ES-I3 (cell line): ENCODE measurements at regions not wholly inside any gene's neighbourhood (a gene's known extent, or its start where the extent isn't known, plus 50 kb on each side); places are given as distances from the start of the nearest gene placed in this dataset.

Source experiments
- H3K36me3 ChIP-seq: 2 replicates; pipeline ENCODE4 v1.6.1; 2013; ENCODE audit warnings: mild to moderate bottlenecking, low read length, control low read depth, moderate library complexity; ENCODE audit not compliant: insufficient read depth
- H3K4me1 ChIP-seq: 2 replicates; pipeline ENCODE4 v1.6.1; 2013; ENCODE audit warnings: mild to moderate bottlenecking, control low read depth, low read length; ENCODE audit not compliant: insufficient read depth
- H3K9ac ChIP-seq: 2 replicates; pipeline ENCODE4 v1.6.1; 2013; ENCODE audit warnings: low read depth, mild to moderate bottlenecking, low read length, moderate library complexity
- H3K9me3 ChIP-seq: 2 replicates; pipeline ENCODE4 v1.6.1; 2013; ENCODE audit warnings: mild to moderate bottlenecking, low read length, moderate library complexity; ENCODE audit not compliant: control insufficient read depth, insufficient read depth

DNA sequence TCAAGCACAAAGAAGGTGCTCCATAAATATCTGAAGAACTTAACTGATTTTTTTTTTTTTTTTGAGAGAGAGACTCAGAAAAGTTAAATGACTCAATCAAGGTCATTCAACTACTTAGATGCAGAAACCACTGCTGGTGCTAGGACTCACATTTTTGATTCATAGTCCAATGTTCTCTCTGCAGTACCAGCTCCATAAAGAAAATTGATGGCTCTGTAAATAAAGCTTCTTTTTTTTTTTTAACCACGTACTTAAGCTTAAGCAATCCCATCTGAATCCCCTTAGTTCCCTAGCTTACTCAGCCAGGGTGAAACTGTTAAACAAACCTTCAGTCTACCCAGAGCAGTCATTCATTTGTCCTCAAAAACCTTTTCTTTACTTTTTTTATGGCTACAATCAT lies 657.0 kb upstream of the WWC1 start:
- no peak overlapping the region for H3K9ac ChIP-seq
- H3K4me1 ChIP-seq, result peaks cover 8% of the 10 kb centered on the region
- no peaks in the 10 kb centered on the region for H3K9me3 ChIP-seq
- no peaks in the 10 kb centered on the region for H3K36me3 ChIP-seq

DNA sequence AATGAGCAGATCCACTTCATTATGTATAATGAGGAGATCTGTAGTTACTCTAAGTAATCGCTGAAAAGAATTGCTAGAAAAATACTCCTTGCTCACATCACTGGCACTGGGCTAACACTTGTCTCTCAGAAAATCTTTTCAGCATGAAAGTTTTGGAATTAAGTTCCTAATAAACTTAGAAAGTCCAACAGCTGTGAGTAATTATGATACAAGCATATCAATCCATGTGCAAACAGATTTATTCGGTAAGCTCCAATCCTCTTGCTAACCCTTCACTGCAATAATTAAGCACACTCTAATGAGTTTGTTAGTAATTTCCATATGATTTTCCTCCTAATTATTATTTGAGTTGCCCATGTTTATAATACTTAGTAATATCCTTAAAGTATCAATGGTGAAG lies 652.6 kb upstream of the WWC1 start:
- no peak overlapping the region for H3K9ac ChIP-seq

DNA sequence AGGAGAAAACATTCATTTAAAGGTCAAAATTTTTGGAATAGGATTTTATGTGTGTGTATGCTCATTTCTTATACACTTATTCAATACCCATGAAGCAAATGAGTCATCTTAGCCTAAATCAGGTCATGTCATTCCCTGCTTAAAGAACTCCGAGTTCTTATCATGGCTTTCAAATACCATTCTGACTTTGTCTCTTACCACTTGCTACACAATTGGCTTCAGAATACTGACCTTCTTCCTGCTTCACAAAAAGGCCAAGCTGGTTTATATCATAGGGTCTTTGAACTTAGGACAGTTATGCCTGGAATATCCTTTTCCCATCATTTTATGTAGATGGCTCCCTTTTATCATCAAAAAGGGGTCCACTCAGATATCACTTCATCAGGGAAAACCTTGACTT lies 652.2 kb upstream of the WWC1 start:
- no peak overlapping the region for H3K9ac ChIP-seq
- peaks cover 7% of the 10 kb centered on the region; the same call in 1 of the 2 replicates for H3K4me1 ChIP-seq
- H3K36me3 ChIP-seq, result no peaks in the 10 kb centered on the region
- H3K9me3 ChIP-seq, result no peaks in the 10 kb centered on the region

More for the DNA sequence above, 652.6 kb upstream of the WWC1 start:
- Histone ChIP-seq H3K9me3 (no peaks in the 10 kb centered on the region), H3K4me1 (peaks cover 6% of the 10 kb centered on the region), H3K36me3 (no peaks in the 10 kb centered on the region)

DNA sequence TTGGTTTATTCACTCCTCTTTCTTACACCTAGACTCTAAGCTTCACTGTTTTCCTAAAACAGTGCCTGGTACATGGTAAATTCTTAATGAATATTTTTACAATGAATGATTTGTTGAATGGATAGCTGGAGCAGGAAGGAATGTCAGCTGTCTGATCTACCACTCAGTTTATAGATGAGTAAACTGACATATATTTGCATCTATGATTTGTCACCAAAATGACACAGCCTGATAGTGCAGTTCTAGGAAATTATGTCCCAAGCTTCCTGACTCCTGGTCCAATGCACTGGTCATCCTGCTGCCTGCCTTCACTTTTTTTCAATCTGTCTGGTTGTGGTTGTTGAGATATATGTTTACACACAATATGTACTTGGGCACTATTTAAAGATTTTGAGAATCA lies 651.7 kb upstream of the WWC1 start:
- Histone ChIP-seq H3K4me1 (peaks cover 7% of the 10 kb centered on the region; the same call in 1 of the 2 replicates), H3K36me3 (no peaks in the 10 kb centered on the region), H3K9ac (no peak overlapping the region), H3K9me3 (no peaks in the 10 kb centered on the region)

DNA sequence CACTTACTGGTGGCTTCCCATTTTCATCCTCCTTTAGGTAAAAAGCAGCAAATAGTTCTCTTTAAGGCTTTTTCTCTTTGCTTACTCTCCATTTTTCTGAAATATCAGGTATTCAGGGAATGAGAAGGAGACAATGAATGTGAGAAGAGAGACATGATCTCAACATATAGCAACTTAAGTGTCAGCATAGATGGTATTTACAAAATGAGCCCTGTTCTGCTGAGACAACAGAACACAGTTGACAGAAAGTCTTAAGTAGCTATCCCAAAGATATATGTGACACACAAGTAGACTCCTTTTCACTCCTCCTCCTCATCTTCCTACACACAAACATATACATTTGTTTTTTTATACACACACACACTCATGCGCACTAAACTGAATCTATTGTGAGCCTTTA lies 649.3 kb upstream of the WWC1 start:
- Histone ChIP-seq H3K9me3 (no peaks in the 10 kb centered on the region), H3K9ac (no peak overlapping the region), H3K4me1 (peaks cover 7% of the 10 kb centered on the region; the same call in 1 of the 2 replicates), H3K36me3 (no peaks in the 10 kb centered on the region)

DNA sequence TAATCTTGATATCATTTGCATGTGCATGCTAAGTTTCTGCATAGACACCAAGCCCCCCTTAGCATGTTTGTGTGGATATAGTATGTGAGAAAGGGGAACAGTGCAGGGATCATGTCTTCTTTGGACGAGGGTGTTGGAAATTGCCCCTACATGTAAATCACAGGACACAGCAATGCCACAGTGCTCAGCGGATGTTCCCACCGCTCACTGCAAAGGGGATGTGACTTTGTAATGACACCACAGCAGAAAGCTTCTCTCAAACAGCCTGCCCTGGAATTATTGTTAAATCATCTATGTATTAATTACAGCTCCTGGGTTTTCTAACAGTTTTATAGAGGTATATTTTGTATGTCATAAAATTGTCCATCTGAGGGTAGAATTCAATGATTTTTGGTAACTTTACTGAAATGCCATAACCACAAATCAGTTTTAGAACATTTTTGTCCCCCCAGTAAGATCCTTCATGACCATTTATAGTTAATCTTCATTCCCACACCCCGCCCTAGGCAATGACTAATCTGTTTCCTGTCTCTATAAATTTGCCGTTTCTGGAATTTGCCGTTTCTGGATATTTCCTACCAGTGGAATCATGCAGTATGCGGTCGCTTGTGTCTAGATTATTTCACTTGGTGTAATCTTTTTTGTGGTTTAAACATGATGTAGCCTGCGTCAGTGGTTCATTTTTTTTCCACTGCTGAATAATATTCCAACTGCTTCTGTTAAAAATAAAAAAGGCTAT lies 648.5 kb upstream of the WWC1 start:
- peaks cover 7% of the 10 kb centered on the region; the same call in 1 of the 2 replicates for H3K4me1 ChIP-seq
- no peaks in the 10 kb centered on the region for H3K9me3 ChIP-seq
- H3K9ac ChIP-seq, result no peak overlapping the region
- no peaks in the 10 kb centered on the region for H3K36me3 ChIP-seq

DNA sequence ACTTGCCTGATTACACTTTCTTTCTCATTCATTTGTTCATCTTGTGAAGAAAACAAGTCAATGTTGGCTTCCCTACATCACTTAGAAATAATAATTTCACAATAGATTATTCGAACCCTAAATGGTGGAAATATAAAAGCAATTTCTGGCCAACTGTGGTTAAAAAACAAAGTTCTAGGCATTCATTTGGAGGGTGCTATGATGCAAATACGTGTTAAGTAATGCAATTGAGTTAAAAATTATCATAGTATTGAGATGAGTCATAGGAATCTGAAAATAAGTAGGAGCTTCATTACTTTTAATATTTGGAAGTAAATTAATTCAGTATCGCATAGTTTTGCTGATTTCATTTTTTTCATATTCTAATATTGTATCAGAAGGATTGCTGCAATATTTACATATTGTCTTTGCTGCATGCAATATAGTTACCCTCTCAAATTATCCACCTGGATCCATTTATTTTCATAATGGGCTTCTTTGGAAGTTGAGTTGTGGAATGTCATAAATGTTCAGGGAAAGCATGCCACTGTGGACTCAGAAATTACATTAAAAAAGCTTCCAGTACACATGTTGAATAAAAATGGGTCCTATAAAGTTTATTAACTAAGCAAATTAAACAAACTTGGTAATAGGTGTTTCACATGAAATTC lies 647.7 kb upstream of the WWC1 start:
- no peaks in the 10 kb centered on the region for H3K9me3 ChIP-seq
- no peaks in the 10 kb centered on the region for H3K36me3 ChIP-seq
- H3K4me1 ChIP-seq, result peaks cover 7% of the 10 kb centered on the region; the same call in 1 of the 2 replicates
- no peak overlapping the region for H3K9ac ChIP-seq

DNA sequence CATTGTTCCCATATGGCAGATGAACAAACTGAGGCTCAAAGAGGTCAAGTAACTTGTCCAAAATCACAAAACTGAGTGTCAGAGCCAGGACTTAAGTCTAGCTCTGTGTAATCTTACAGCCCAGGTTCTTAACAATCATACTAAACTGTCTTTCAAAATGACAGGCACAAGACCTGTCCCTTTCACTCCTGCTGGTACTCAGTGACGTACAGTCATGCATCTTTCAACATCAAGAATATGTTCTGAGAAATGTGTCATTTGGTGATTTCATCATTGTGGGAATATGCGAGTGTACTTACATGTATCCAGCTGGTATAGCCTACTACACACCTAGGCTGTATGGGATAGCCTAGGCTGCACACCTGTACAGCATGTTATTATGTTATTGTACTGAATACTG lies 646.8 kb upstream of the WWC1 start:
- Histone ChIP-seq H3K36me3 (no peaks in the 10 kb centered on the region), H3K9ac (no peak overlapping the region), H3K9me3 (no peaks in the 10 kb centered on the region), H3K4me1 (peaks cover 7% of the 10 kb centered on the region; the same call in 1 of the 2 replicates)

DNA sequence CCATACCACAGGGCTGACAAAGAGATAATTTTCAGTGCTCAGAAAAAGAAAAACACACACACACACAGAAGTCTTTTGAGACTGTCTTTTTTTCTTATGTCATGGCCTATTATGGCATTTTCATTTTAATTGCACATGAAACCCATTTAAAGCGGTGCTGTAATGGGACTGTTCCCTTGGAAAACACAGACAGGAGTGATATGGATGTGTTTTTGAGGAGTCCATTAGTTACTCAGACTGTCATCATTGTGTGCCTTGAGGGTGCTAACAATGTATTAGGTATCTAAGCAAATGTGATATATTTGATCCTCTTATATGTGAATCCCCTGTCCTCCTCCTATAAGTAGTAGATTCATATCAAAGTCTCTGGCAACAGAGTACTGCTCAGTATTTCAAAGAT lies 642.0 kb upstream of the WWC1 start:
- Histone ChIP-seq H3K36me3 (no peaks in the 10 kb centered on the region), H3K9me3 (no peaks in the 10 kb centered on the region), H3K4me1 (no peaks in the 10 kb centered on the region), H3K9ac (no peak overlapping the region)

DNA sequence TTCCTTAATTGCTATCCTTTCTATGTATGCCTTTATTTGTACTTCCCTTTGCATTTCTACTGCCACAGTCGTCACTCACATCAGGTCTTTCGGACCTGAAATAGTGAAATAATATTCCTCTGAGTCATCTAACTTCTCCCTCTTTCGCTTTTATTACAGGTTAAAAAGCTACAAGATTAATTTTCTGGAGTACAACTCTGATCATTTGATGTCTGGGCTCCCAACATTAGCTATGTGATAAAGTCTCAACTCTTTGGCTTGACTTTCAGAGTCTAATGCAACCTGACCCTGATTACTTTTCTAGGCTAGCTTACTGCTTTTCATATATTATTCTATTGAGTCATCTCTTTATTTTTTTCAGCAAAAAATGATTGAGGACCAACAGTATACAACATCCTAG lies 638.8 kb upstream of the WWC1 start:
- H3K9me3 ChIP-seq, result no peaks in the 10 kb centered on the region
- no peaks in the 10 kb centered on the region for H3K4me1 ChIP-seq
- H3K9ac ChIP-seq, result no peak overlapping the region
- H3K36me3 ChIP-seq, result no peaks in the 10 kb centered on the region

DNA sequence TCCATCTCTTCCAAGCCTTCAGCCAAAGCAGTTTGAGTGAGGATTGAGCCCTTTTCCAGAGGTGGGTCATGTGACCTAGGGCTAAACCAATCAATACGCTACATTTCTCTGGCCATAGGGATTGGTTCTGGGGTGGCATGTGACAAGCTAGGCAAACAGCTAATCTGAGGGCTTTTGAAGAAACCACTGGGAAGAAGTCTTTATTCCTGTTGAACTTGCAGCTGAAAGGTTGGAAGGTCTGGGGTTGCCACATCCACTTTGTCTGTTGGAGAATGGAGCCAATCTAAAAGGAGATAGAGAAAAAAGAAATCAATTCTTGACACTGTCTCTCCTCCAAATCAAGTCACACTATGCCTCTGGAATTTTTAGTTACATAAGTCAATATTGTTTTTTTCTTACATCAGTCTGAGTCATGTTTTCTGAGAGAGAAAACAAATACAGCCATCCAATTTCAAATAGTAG lies 637.8 kb upstream of the WWC1 start:
- H3K36me3 ChIP-seq, result no peaks in the 10 kb centered on the region
- H3K9ac ChIP-seq, result no peak overlapping the region
- no peaks in the 10 kb centered on the region for H3K9me3 ChIP-seq
- no peaks in the 10 kb centered on the region for H3K4me1 ChIP-seq

DNA sequence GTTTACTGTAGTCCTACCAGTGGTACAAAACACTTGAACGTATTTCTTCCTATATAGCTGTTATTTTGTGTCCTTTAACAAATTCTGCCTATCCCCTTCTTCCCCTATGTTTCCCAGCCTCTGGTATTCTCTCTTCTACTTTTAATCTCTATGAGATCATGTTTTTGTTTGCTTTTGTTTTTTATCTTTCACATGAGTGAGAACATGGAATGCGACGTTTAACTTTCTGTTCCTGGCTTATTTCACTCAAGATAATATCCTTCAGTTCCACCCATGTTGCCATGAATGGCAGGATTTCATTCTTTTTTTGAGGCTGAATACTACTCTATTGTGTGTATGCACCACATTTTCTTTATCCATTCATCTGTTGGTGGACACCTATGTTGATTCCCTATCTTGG lies 634.4 kb upstream of the WWC1 start:
- Histone ChIP-seq H3K9me3 (no peaks in the 10 kb centered on the region), H3K36me3 (no peaks in the 10 kb centered on the region), H3K4me1 (no peaks in the 10 kb centered on the region), H3K9ac (no peak overlapping the region)

DNA sequence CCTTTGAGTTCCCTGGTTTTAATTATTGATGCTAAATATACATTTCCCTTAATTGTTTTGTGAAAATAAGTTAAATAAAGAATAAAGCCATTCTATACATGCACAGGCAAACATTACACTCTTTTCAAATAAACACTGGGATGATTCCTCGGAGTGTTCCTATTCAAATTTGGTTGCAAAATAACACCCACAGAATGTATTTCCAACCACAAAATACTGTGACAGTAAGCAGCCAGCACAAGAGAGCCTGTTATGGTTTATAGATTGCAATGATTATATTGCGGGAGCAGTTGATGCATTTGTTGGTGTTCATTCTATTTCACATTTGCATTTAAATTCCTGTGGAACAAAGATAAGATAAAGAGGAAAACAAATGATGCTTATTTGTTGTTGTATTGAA lies 632.6 kb upstream of the WWC1 start:
- no peaks in the 10 kb centered on the region for H3K9me3 ChIP-seq
- H3K9ac ChIP-seq, result no peak overlapping the region
- no peaks in the 10 kb centered on the region for H3K4me1 ChIP-seq
- no peaks in the 10 kb centered on the region for H3K36me3 ChIP-seq

DNA sequence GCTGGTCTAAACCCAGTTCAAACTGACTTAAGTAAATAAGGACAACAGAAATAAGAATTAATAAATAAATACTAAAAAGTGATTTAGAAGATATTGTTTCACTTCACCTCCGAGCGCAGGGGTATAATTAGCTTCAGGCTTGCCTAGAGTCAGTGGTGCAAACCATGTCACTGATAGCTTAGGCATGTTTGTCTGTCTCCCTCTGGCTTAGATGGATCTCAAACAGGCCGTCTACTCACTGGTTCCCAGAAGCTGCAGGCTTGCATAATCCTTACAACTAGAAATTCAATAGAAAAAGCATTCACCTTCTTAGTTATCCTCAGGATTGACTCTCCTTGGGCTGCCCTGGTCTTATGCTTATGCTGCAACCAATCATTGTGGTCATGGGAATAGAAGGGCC lies 629.8 kb upstream of the WWC1 start:
- Histone ChIP-seq H3K36me3 (no peaks in the 10 kb centered on the region), H3K9ac (no peak overlapping the region), H3K9me3 (no peaks in the 10 kb centered on the region), H3K4me1 (no peaks in the 10 kb centered on the region)

DNA sequence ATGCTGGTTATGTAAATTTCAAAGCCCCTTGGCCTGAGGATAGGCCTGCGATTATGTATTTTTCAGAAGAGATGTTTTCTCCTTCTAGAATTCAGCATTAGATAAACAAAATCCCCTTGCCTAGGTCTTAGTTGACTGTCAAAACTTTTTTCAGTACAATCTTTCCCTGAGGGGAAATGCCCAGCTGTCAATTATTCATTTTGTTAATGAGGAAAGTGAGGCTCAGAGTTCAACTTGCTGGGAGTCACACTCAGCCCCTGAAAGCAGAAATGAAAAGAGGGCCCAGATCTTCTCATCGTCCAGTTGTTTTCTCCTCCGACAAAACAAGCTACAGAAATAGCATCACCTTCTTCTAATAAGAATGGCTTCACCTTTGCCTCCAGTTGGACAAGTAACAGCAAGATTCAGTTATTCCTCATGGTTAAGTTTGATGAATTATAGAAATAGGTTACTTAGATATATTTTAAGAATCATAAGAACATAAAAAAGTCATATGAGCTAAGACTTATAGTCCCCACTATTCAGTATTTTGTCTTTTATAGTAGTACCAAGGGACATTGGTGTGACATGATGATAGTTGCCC lies 627.1 kb upstream of the WWC1 start:
- Histone ChIP-seq H3K9me3 (no peaks in the 10 kb centered on the region), H3K4me1 (peaks cover 9% of the 10 kb centered on the region), H3K9ac (no peak overlapping the region), H3K36me3 (no peaks in the 10 kb centered on the region)
